ENCODE measurements at regions not wholly inside any gene's neighbourhood (a gene's known extent, or its start where the extent isn't known, plus 50 kb on each side); places are given as distances from the start of the nearest gene placed in this dataset.

GRCh38 chr6:126967296-126968005, 151.0 kb upstream of the RSPO3 start:
- TF ChIP-seq CTCF (conservative IDR thresholded peaks at IDR 0.05 in 1 of 2, IDR thresholded peaks at IDR 0.05 in 1 of 2; ENCODE audit: low read depth in 1 of 2, low read length in 2 of 2) = no peak
- TF ChIP-seq EZH2 (IDR thresholded peaks at IDR 0.05; ENCODE audit: low read length, missing control alignments) = no peak
